ENCODE measurements at regions not wholly inside any gene's neighbourhood (a gene's known extent, or its start where the extent isn't known, plus 50 kb on each side); places are given as distances from the start of the nearest gene placed in this dataset.
A peak's percentile ranks its signal among the peaks of the same experiment; 100 is the strongest.

- no peak overlapping the region for H3K27ac ChIP-seq (ENCODE audit: low read length)
- H3K4me1 ChIP-seq (ENCODE audit: control insufficient read depth, insufficient read depth, low read length) = peaks cover 18% of the 10 kb centered on the region
- WGBS (ENCODE audit: insufficient coverage) = 62% methylated on average over 22 of the region's 28 CpGs
- H3K36me3 ChIP-seq (ENCODE audit: control insufficient read depth, insufficient read depth, low read length) = no peaks in the 10 kb centered on the region
- DNase-seq = no peak
- peaks cover 43% of the 10 kb centered on the region for H3K27me3 ChIP-seq (ENCODE audit: control insufficient read depth, insufficient read depth, low read length)
- no peak overlapping the region for H3K4me3 ChIP-seq (ENCODE audit: low read length)
- H3K9me3 ChIP-seq (replicated peaks; ENCODE audit: control insufficient read depth, low read depth, low read length) = peaks cover 15% of the 10 kb centered on the region
Measured at GRCh38 chr4:1488831-1489638, 82.8 kb upstream of the NKX1-1 start.

GRCh38 chr4:1488357-1488756 is 82.1 kb upstream of the NKX1-1 start:
- H3K4me1 ChIP-seq (ENCODE audit: control insufficient read depth, insufficient read depth, low read length) = peaks cover 13% of the 10 kb centered on the region
- no peak overlapping the region for H3K27ac ChIP-seq (ENCODE audit: low read length)
- H3K4me3 ChIP-seq (ENCODE audit: low read length) = no peak overlapping the region
- WGBS (ENCODE audit: insufficient coverage) = 86% methylated on average over 7 of the region's 7 CpGs
- peaks cover 15% of the 10 kb centered on the region for H3K9me3 ChIP-seq (replicated peaks; ENCODE audit: control insufficient read depth, low read depth, low read length)
- H3K27me3 ChIP-seq (ENCODE audit: control insufficient read depth, insufficient read depth, low read length) = peaks cover 43% of the 10 kb centered on the region
- no peak for DNase-seq
- no peaks in the 10 kb centered on the region for H3K36me3 ChIP-seq (ENCODE audit: control insufficient read depth, insufficient read depth, low read length)

GRCh38 chr4:1487761-1488160 is 81.5 kb upstream of the NKX1-1 start:
- peaks cover 40% of the 10 kb centered on the region for H3K27me3 ChIP-seq (ENCODE audit: control insufficient read depth, insufficient read depth, low read length)
- 70% methylated on average over 2 of the region's 8 CpGs for WGBS (ENCODE audit: insufficient coverage)
- no peaks in the 10 kb centered on the region for H3K36me3 ChIP-seq (ENCODE audit: control insufficient read depth, insufficient read depth, low read length)

GRCh38 chr4:1487106-1487505 is 80.9 kb upstream of the NKX1-1 start:
- H3K27ac ChIP-seq (ENCODE audit: low read length) = no peak overlapping the region
- 90% methylated on average over 7 of the region's 9 CpGs for WGBS (ENCODE audit: insufficient coverage)
- peaks cover 33% of the 10 kb centered on the region for H3K27me3 ChIP-seq (ENCODE audit: control insufficient read depth, insufficient read depth, low read length)
- no peaks in the 10 kb centered on the region for H3K36me3 ChIP-seq (ENCODE audit: control insufficient read depth, insufficient read depth, low read length)
- H3K9me3 ChIP-seq (replicated peaks; ENCODE audit: control insufficient read depth, low read depth, low read length) = peaks cover 15% of the 10 kb centered on the region
- no peak overlapping the region for H3K4me3 ChIP-seq (ENCODE audit: low read length)
- DNase-seq = no peak
- H3K4me1 ChIP-seq (ENCODE audit: control insufficient read depth, insufficient read depth, low read length) = peaks cover under 1% of the 10 kb centered on the region

More at GRCh38 chr4:1487761-1488160, 81.5 kb upstream of the NKX1-1 start:
- H3K27ac ChIP-seq (ENCODE audit: low read length) = no peak overlapping the region
- no peak for DNase-seq
- peaks cover 15% of the 10 kb centered on the region for H3K9me3 ChIP-seq (replicated peaks; ENCODE audit: control insufficient read depth, low read depth, low read length)
- no peak overlapping the region for H3K4me3 ChIP-seq (ENCODE audit: low read length)
- H3K4me1 ChIP-seq (ENCODE audit: control insufficient read depth, insufficient read depth, low read length) = peaks cover 7% of the 10 kb centered on the region

GRCh38 chr4:1485280-1485679 is 79.0 kb upstream of the NKX1-1 start:
- Histone ChIP-seq H3K9me3 (replicated peaks; ENCODE audit: control insufficient read depth, low read depth, low read length) (peaks cover 24% of the 10 kb centered on the region), H3K4me1 (ENCODE audit: control insufficient read depth, insufficient read depth, low read length) (no peaks in the 10 kb centered on the region), H3K27ac (ENCODE audit: low read length) (no peak overlapping the region), H3K4me3 (ENCODE audit: low read length) (no peak overlapping the region), H3K36me3 (ENCODE audit: control insufficient read depth, insufficient read depth, low read length) (no peaks in the 10 kb centered on the region), H3K27me3 (ENCODE audit: control insufficient read depth, insufficient read depth, low read length) (peaks cover 15% of the 10 kb centered on the region)
- no peak for DNase-seq

GRCh38 chr4:1480720-1481119 is 74.5 kb upstream of the NKX1-1 start:
- WGBS (ENCODE audit: insufficient coverage) = 100% methylated on average over 1 of the region's 1 CpG

GRCh38 chr4:1479454-1479853 is 73.2 kb upstream of the NKX1-1 start:
- 85% methylated on average over 6 of the region's 10 CpGs for WGBS (ENCODE audit: insufficient coverage)
- no peaks in the 10 kb centered on the region for H3K4me1 ChIP-seq (ENCODE audit: control insufficient read depth, insufficient read depth, low read length)
- H3K27me3 ChIP-seq (ENCODE audit: control insufficient read depth, insufficient read depth, low read length) = no peaks in the 10 kb centered on the region
- no peaks in the 10 kb centered on the region for H3K36me3 ChIP-seq (ENCODE audit: control insufficient read depth, insufficient read depth, low read length)
- DNase-seq = no peak
- H3K4me3 ChIP-seq (ENCODE audit: low read length) = no peak overlapping the region
- peaks cover 11% of the 10 kb centered on the region for H3K9me3 ChIP-seq (replicated peaks; ENCODE audit: control insufficient read depth, low read depth, low read length)
- no peak overlapping the region for H3K27ac ChIP-seq (ENCODE audit: low read length)

More at GRCh38 chr4:1480720-1481119, 74.5 kb upstream of the NKX1-1 start:
- no peak for DNase-seq
- Histone ChIP-seq H3K27ac (ENCODE audit: low read length) (no peak overlapping the region), H3K4me3 (ENCODE audit: low read length) (no peak overlapping the region), H3K9me3 (replicated peaks; ENCODE audit: control insufficient read depth, low read depth, low read length) (peaks cover 20% of the 10 kb centered on the region), H3K27me3 (ENCODE audit: control insufficient read depth, insufficient read depth, low read length) (no peaks in the 10 kb centered on the region), H3K4me1 (ENCODE audit: control insufficient read depth, insufficient read depth, low read length) (no peaks in the 10 kb centered on the region), H3K36me3 (ENCODE audit: control insufficient read depth, insufficient read depth, low read length) (no peaks in the 10 kb centered on the region)

- Histone ChIP-seq H3K4me1 (ENCODE audit: control insufficient read depth, insufficient read depth, low read length) (no peaks in the 10 kb centered on the region), H3K4me3 (ENCODE audit: low read length) (no peak overlapping the region), H3K36me3 (ENCODE audit: control insufficient read depth, insufficient read depth, low read length) (no peaks in the 10 kb centered on the region), H3K9me3 (replicated peaks; ENCODE audit: control insufficient read depth, low read depth, low read length) (peaks cover 11% of the 10 kb centered on the region), H3K27ac (ENCODE audit: low read length) (no peak overlapping the region), H3K27me3 (ENCODE audit: control insufficient read depth, insufficient read depth, low read length) (peaks cover 2% of the 10 kb centered on the region)
- DNase-seq = peak; percentile 15
- 52% methylated on average over 5 of the region's 10 CpGs for WGBS (ENCODE audit: insufficient coverage)
Measured at GRCh38 chr4:1478766-1479355, 72.6 kb upstream of the NKX1-1 start.

- peaks cover 11% of the 10 kb centered on the region for H3K9me3 ChIP-seq (replicated peaks; ENCODE audit: control insufficient read depth, low read depth, low read length)
- no peak for DNase-seq
- WGBS (ENCODE audit: insufficient coverage) = 87% methylated on average over 14 of the region's 18 CpGs
- no peaks in the 10 kb centered on the region for H3K36me3 ChIP-seq (ENCODE audit: control insufficient read depth, insufficient read depth, low read length)
- no peak overlapping the region for H3K27ac ChIP-seq (ENCODE audit: low read length)
- H3K4me1 ChIP-seq (ENCODE audit: control insufficient read depth, insufficient read depth, low read length) = no peaks in the 10 kb centered on the region
- peaks cover 10% of the 10 kb centered on the region for H3K27me3 ChIP-seq (ENCODE audit: control insufficient read depth, insufficient read depth, low read length)
- no peak overlapping the region for H3K4me3 ChIP-seq (ENCODE audit: low read length)
Measured at GRCh38 chr4:1477045-1477840, 71.0 kb upstream of the NKX1-1 start.

- Histone ChIP-seq H3K27ac (ENCODE audit: low read length) (no peak overlapping the region), H3K4me3 (ENCODE audit: low read length) (no peak overlapping the region)
- WGBS (ENCODE audit: insufficient coverage) = 100% methylated on average over 2 of the region's 2 CpGs
Measured at GRCh38 chr4:1476140-1476513, 69.9 kb upstream of the NKX1-1 start.

More at GRCh38 chr4:1476140-1476513, 69.9 kb upstream of the NKX1-1 start:
- Histone ChIP-seq H3K4me1 (ENCODE audit: control insufficient read depth, insufficient read depth, low read length) (no peaks in the 10 kb centered on the region), H3K36me3 (ENCODE audit: control insufficient read depth, insufficient read depth, low read length) (no peaks in the 10 kb centered on the region), H3K9me3 (replicated peaks; ENCODE audit: control insufficient read depth, low read depth, low read length) (peaks cover 8% of the 10 kb centered on the region), H3K27me3 (ENCODE audit: control insufficient read depth, insufficient read depth, low read length) (peaks cover 21% of the 10 kb centered on the region)
- no peak for DNase-seq
